HG02571 (cell line): ENCODE measurements at regions not wholly inside any gene's neighbourhood (a gene's known extent, or its start where the extent isn't known, plus 50 kb on each side); places are given as distances from the start of the nearest gene placed in this dataset.
"Not testable (repeated sequence)": the region's sequence is repeated elsewhere in the genome, so short reads cannot be mapped to it uniquely, and the experiment has no call there.

ENCODE experiments used
- ATAC-seq: cut with Tn5 transposase; IDR thresholded peaks from one replicate; pipeline ENCODE4 v1.9.1; 2021; ENCODE audit warnings: mild to moderate bottlenecking, moderate library complexity; ENCODE audit not compliant: unreplicated experiment

DNA sequence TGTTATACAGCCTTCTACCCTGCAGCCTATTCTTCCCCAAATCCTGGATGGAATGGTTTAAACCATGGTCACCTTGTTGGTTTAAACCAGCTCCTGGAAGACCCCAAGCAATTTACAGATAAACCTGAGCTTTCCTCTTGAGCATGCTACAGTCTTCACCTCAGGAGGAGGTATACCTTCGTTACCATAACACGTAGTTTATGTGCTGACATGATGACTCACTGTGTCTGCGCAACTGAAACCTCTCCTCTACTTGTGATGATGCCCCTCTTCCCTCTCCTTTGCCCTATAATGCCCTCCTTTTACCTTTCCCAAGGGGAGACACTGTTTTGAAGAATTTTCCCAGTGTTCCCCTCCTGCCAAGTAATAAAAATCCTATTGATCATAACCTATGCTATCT is 457.3 kb upstream of the RGS18 start:
- no peak for ATAC-seq

GRCh38 chr1:191702124-191702523 is 456.1 kb upstream of the RGS18 start:
- ATAC-seq, result no peak

GRCh38 chr1:191707288-191707687 is 451.0 kb upstream of the RGS18 start:
- ATAC-seq, result no peak

DNA sequence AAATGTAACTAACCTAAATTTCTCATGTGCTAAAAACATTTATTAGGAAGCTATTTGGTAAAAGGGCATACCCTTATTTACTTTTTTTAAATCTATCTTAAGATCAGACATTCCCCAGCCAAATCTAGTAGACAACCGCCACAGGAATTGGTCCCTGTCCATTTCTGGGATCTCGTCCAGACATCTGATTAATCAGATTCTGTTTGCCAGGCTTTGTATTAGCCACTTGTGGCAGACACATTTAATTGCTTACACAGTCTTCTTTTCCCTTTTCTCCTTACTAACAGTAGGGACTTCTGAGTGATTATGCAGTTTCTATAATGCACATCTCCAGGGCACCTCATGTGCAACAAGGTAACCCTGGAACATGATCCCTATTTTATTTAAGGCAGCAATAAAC is 449.0 kb upstream of the RGS18 start:
- no peak for ATAC-seq

- no peak for ATAC-seq
Observed at GRCh38 chr1:191711961-191712360, 446.3 kb upstream of the RGS18 start.

- ATAC-seq, result no peak
Observed at GRCh38 chr1:191714845-191715244, 443.4 kb upstream of the RGS18 start.

DNA sequence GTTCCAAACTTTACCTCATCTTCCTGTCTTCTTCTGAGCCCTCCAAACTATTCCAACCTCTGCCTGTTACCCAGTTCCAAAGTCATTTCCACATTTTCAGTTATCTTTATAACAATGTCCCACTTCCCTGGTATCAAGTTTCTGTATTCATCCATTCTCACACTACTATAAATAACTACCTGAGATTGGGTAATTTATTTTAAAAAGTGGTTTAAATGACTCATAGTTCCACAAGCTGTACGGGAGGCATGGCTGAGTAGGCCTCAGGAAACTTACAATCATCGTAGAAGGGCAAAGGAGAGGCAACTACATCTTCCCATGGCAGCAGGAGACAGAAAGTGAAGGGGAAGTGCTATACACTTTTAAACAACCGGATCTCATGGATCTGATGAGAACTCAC is 428.5 kb upstream of the RGS18 start:
- ATAC-seq, result no peak

DNA sequence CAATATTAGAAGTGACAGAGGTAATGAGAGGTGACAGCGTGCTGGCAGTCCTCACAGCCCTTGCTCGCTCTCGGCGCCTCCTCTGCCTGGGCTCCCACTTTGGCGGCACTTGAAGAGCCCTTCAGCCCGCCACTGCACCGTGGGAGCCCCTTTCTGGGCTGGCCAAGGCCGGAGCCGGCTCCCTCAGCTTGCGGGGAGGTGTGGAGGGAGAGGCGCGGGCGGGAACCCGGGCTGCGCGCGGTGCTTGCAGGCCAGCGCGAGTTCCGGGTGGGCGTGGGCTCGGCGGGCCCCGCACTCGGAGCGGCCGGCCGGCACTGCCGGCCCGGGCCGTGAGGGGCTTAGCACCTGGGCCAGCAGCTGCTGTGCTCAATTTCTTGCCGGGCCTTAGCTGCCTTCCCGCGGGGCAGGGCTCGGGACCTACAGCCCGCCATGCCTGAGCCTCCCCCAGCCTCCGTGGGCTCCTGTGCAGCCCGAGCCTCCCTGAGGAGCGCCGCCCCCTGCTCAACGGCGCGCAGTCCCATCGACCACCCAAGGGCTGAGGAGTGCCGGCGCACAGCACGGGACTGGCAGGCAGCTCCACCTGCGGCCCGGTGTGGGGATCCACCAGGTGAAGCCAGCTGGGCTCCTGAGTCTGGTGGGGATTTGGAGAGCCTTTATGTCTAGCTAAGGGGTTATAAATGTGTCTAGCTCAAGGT is 426.5 kb upstream of the RGS18 start:
- ATAC-seq, result not testable (repeated sequence)

DNA sequence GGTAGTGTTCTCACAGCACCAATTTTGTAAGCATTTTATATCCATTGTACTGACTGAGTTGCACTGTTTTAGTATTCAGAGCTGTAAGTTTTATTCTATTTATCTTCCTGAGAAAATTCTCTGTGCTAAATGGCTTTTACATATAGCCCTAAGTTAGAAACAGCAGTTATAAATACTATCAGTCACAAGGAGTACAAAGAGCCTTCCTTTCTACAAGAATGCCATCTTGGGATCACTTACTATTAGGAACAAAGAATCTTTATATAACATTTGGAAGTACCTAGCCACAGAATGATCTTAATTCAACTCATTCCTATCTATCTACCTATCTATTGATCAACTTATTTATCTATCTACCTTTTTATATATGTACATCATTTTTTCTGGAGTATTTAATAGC is 423.9 kb upstream of the RGS18 start:
- no peak for ATAC-seq

DNA sequence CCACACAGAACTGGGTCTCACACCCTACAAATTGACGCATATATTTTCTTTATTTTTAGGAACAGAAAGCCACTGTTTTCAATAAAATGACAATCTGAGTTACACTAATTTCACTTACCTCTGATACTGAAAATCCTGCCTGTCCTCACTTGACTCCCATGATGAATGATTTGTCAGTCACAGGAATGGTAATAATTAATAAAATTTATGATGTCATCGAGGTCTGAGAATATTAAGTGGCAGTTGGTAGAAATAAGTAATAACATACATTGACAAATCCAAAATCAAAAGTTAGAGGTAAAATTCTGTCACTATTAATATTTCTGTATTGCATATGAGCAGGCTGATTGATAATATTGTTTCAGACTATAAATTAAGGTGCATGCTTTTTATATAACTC is 418.7 kb upstream of the RGS18 start:
- ATAC-seq, result no peak

GRCh38 chr1:191752342-191752741 is 405.9 kb upstream of the RGS18 start:
- ATAC-seq, result no peak

GRCh38 chr1:191760016-191760415 is 398.2 kb upstream of the RGS18 start:
- no peak for ATAC-seq

- no peak for ATAC-seq
Observed at GRCh38 chr1:191788551-191788950, 369.7 kb upstream of the RGS18 start.

- no peak for ATAC-seq
Observed at GRCh38 chr1:191798178-191798577, 360.1 kb upstream of the RGS18 start.

DNA sequence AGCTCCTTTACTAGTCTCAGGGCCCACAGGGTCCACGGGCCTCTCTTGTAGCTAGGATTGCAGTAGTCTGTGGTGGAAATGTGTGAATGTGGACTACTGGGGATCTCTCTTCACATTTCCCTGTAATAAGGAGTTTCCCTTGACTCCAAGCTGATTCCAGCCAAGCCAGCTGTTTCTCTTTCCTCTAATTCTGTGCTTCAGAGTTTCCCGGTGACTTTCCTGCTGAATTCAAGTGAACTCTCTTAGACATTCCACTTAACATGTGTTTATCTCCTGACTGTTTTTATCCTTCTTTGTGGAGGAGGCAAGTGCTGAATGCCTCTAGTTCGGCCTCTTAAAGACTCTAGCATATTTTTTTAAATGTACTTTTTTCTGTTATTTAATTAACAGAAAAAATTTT is 354.0 kb upstream of the RGS18 start:
- ATAC-seq, result no peak

GRCh38 chr1:191813593-191813992 is 344.7 kb upstream of the RGS18 start:
- ATAC-seq, result not testable (repeated sequence)

DNA sequence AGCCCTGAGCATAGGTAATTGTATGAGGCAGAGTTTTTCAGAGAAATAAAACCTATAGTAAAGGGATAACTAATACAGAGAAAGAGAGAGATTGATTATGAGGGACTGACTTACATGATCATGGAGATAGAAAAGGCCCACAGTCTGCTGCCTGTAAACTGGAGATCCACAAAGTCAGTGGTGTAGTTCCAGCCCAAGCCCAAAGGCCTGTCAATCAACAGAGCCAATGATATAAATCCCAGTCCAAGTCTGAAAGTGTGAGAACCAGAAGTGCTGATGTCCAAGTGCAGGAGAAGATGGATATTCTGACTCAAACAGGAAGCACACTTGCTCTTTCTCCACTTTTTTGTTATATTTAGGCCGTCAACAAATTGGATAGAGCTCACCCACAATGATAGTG is 340.1 kb upstream of the RGS18 start:
- ATAC-seq, result no peak

DNA sequence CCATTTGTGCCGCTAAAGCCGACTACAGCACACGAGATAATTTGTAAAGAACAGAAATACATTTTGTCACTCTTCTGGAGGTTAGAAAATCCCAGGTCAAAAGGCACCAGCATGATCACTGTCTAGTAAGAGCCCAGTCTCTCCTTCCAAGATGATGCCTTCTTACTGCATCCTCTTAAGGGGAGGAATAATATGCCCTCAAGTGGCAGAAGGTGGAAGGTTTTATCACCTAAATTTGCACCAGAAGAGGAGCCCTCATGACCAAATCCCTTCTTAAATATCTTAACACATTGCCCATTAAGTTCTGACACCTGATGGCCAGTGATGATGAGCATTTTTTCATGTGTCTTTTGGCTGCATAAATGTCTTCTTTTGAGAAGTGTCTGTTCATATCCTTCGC is 326.7 kb upstream of the RGS18 start:
- no peak for ATAC-seq

GRCh38 chr1:191839891-191840290 is 318.4 kb upstream of the RGS18 start:
- ATAC-seq, result no peak

- ATAC-seq, result no peak
Observed at GRCh38 chr1:191851799-191852595, 306.3 kb upstream of the RGS18 start.

DNA sequence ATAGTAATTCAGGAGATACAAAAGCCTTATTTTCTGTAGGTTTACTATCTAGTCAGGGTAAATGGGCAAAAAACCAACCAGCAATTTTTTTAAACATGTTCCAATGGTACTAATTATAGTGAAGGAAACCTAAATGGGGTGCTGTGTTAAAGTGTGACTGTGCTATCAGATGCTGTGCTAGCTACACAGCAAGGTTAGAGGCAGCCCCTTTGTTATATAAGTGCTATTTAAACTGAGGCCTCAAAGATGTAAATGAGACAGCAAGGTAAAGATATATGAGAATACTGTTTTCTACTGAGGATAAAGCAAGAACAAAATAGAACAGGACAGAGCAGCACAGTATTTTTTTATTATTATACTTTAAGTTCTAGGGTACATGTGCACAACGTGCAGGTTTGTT is 305.4 kb upstream of the RGS18 start:
- ATAC-seq, result no peak

DNA sequence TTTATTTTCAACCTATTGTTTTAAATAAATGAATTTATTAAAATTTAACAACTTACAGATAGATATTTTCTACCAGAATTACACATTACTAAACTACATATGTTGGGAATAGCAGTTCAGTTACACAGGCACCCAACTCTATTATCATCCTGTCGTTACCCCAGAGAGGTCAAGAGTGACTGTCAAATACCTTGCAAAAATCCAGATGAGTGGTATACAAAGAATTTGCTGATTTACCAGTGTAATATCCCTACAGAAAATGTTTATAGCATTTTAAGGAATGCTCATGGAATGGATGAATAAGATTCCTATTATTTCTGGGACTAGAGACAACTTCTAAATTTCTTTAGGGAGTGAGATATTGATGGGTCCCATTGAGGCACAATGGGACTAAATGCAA is 300.7 kb upstream of the RGS18 start:
- ATAC-seq, result no peak

DNA sequence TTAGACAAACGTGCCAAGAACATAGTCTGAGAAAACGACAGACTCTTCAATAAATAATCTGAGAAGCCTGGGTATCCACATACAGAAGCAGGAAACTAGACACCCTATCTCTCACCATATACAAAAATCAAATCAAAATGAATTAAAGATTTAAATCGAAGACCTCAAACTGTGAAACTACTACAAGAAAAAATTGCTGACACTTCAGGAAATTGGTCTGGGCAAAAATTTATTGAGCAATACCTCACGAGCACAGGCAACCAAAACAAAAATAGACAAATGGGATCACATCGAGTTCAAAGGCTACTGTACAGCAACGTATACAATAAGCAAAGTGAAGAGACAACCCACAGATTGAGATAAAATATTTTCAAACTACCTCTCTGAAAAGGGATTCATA is 292.8 kb upstream of the RGS18 start:
- no peak for ATAC-seq
